Kidney capillary endothelial cell (primary cell): ENCODE measurements at regions not wholly inside any gene's neighbourhood (a gene's known extent, or its start where the extent isn't known, plus 50 kb on each side); places are given as distances from the start of the nearest gene placed in this dataset.

ENCODE experiments used
- DNase-seq: peaks from one replicate; pipeline ENCODE4 v3.0.0-alpha.2; 2018; ENCODE audit warnings: low spot score

DNA sequence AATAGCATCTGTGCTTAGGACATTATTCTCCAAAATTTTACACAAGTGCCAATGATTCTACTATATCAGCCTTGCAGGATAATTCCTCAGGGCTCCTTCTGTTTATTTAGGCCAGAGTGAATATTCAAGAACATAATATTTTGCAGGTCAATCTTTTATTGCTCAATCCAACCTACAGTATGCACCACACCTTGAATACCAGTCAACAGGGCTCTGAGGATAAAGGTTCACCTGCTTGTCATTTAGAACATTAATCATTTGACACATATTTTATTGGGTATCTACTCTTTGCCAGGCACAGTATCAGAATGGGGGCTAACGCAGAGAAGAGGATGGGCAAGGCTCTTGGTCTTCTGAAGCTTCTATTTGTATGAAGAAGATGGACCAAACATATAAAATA, 66.2 kb upstream of the SHISA3 start:
- DNase-seq, result no peak

DNA sequence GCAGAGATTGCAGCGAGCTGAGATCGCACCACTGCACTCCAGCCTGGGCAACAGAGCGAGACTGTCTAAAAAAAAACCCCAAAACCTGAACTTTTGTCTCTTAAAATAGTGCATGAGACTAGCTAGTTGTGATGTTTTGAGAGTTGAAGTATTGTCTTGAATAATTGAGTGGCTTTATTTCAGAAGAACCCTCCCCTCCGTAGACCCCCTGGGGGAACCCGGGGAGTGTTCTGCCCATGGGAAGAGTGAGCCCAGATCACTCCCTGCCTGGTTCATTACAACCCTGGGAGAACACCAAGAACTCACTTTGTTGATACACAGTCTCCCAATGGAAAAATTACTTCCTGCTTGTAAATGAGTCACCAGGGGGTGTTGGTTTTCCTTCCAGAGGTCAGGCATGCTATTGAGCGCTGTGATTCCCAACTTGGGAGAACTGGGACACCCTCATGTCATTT, 65.3 kb upstream of the SHISA3 start:
- peak; percentile 55 for DNase-seq

DNA sequence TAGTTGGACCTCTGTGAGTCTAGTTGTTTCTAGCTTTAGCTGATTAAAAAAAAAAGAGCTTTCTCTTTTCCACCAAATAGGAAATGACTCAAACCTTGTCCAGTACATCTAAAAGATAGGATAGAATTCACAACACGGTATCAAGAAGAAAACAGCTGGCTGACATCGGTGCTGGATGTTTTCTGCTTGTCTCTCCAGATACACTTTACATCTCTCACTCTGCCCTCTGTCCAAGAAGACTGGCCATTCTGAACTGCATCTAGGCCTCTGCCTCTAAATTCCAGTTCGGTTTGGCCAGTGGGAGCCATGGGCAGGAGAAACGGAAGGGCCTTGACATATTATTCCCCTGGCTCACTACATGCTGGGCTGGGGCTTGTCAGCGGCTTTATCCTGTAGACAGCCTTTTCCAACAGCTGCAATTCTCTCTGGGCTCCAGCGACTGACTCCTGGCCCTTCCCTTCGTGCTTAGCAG, 57.3 kb upstream of the SHISA3 start:
- DNase-seq, result peak; percentile 61

- no peak for DNase-seq
Observed at GRCh38 chr4:42341518-42342026, 55.7 kb upstream of the SHISA3 start.

GRCh38 chr4:42342459-42342858, 54.8 kb upstream of the SHISA3 start:
- DNase-seq, result no peak

GRCh38 chr4:42344309-42344708, 53.0 kb upstream of the SHISA3 start:
- no peak for DNase-seq

- no peak for DNase-seq
Observed at GRCh38 chr4:42344749-42345148, 52.5 kb upstream of the SHISA3 start.

GRCh38 chr4:42345962-42346544, 51.2 kb upstream of the SHISA3 start:
- no peak for DNase-seq

DNA sequence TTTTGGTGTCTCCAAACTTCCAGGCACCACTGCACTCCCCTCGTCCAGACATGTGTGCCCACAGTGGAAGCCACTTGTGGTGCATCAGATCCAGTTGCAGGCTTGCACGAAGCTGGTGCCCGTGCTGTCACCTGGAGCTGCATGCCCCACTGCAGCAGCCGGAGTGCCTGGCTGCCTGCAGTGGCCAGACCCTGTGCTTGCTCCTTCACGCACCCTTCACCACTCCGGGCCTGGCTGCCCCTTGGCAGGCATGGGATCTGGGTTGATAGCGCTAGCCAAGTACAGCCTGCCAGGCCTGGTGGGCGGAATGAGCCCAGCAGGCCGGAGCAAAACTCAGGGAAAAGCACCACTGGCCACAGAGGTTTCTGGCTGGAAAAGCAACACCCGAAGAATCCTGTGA, 50.2 kb upstream of the SHISA3 start:
- DNase-seq, result no peak
